Fibroblast of mammary gland (primary cell): ENCODE measurements at regions not wholly inside any gene's neighbourhood (a gene's known extent, or its start where the extent isn't known, plus 50 kb on each side); places are given as distances from the start of the nearest gene placed in this dataset.

Experiments used
- DNase-seq: peaks from one replicate; pipeline ENCODE4 v3.0.0-alpha.2; 2010; ENCODE audit warnings: low read depth
- H3K4me3 ChIP-seq: 2 replicates; pipeline ENCODE4 v1.5.1; 2011; ENCODE audit warnings: low read depth, mild to moderate bottlenecking, low read length, moderate library complexity; ENCODE audit not compliant: control insufficient read depth
- TF ChIP-seq, protein P1 (sequence below): conservative IDR thresholded peaks from 2 replicates; pipeline ENCODE4 v1.5.1; 2011; ENCODE audit warnings: low read depth, low read length, inconsistent platforms; ENCODE audit not compliant: control insufficient read depth, insufficient read depth

DNA sequence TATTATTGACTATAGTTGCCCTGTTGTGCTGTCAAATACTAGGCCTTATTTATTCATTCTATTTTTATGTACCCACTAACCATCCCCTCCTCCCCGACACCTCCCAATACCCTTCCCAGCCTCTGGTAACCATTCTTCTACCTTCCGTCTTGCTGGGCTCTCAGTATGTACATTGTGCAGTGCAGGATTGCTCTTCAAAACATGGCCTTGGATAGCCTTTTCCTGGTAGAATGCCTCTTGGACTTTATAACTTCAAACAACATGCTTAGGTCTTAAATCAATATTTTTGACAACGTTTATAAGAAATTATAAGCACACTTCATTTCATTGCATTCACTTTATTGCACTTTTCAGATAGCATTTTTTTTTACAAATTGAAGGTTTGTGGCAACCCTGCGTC lies 172.6 kb upstream of the ACTBL2 start:
- DNase-seq, result no peak
- TF ChIP-seq, protein P1, sequence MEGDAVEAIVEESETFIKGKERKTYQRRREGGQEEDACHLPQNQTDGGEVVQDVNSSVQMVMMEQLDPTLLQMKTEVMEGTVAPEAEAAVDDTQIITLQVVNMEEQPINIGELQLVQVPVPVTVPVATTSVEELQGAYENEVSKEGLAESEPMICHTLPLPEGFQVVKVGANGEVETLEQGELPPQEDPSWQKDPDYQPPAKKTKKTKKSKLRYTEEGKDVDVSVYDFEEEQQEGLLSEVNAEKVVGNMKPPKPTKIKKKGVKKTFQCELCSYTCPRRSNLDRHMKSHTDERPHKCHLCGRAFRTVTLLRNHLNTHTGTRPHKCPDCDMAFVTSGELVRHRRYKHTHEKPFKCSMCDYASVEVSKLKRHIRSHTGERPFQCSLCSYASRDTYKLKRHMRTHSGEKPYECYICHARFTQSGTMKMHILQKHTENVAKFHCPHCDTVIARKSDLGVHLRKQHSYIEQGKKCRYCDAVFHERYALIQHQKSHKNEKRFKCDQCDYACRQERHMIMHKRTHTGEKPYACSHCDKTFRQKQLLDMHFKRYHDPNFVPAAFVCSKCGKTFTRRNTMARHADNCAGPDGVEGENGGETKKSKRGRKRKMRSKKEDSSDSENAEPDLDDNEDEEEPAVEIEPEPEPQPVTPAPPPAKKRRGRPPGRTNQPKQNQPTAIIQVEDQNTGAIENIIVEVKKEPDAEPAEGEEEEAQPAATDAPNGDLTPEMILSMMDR, result no peak
- H3K4me3 ChIP-seq, result no peak overlapping the region

DNA sequence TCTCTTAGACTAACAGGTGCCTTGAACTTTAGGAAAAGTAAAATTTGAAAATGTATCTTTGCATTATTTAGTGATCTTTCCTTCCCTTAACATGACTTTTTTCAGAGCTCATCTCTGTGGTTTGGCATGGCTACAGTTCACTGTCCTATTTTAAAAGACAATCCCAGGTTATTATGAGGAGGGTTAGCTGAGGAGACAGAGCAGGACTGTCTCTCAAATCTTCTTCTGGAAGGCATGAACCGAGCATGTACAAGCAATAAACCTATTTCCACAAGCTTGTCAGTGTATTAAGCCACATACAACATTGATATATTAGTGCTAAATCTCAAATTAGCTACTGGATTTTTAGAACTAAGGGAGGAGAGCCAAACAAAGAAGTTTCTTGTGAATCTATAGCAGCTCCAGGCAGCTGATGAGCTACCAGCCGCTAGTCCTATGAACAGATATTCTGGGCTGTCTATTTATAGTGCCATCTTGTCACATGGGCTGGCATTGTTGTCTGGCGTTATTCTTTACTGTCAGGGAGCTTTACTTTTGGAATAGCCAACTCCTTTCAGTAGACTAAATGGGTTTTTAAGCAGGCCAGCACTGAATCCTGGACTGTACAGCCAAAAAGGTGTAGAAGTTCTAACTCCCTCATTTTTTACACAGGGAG lies 171.2 kb upstream of the ACTBL2 start:
- DNase-seq, result no peak
- TF ChIP-seq, protein P1, result no peak
- H3K4me3 ChIP-seq, result no peak overlapping the region

DNA sequence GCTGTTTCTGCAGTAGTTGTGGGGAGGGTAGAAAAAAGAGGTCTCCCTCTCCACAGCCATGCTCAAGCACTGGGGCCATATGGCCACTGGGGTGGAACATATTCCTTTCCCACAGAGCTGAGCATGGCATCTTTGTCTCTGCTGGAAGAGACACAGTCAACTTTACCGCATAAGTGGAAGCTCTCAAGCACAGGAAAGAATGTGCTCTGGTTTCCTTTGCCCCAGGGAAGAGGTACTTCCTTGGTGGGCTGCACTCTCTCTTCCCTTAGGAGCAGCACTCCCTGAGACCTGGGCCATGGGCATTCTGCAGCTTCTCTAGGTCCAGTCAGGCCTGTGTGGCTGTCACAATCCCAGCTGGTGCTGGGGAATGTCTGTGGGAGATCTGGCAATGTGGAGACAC lies 168.5 kb upstream of the ACTBL2 start:
- no peak overlapping the region for H3K4me3 ChIP-seq
- DNase-seq, result no peak
- TF ChIP-seq, protein P1, result no peak

DNA sequence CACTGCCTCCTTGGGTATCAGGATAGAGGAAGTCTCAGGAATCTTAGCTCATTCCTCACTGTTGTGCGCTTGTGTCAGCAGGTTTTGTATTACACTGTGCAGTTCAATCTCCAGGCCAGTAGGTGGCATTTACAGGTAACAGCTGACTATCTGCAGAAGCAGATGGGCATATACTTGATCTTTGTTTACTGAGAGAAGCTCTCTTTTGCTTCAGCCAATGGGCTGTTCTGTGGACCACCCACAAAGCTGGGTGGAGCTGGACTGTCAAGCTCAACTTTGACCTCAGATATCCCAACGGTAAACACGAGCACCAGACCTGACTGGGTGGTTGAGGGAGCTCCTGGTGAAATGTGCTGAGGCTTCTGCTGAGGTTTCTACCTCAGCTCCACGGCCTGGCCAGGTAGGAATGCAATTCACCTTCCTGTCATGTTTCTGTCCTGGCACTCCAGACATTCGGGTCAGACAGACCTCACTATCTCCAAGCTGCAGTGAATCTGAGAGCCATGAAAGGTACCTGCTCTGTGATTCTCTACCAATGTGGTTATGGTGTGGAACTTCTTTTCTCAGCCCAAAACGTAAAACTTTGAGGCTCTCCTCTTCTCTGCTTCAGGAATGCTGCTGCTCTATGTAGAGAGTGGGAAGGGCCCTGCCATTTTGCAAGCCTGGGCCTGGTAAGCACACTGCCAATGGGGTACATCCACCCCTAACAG lies 167.9 kb upstream of the ACTBL2 start:
- DNase-seq, result peak; percentile 74
- TF ChIP-seq, protein P1, result peak; percentile 88

DNA sequence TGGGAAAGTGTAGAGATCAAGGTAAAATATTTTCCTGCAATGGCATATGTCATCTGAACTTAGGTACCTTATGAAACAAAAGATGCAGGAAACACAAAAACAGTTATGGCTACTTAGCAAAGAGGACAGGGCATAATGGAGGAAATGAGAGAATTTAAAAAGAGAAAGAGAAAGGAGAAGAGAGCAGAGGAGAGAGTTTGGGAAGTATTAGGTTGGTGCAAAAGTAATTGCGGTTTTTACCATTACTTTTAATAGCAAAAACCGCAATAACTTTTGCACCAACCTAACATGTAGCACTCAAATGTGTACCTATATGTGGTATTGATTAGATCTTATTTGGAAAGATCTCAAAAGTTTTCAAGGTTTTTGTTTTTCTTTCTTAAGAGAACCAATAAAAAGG lies 160.1 kb upstream of the ACTBL2 start:
- TF ChIP-seq, protein P1, result no peak
- H3K4me3 ChIP-seq, result no peak overlapping the region

More for the DNA sequence above, 167.9 kb upstream of the ACTBL2 start:
- no peak overlapping the region for H3K4me3 ChIP-seq

DNA sequence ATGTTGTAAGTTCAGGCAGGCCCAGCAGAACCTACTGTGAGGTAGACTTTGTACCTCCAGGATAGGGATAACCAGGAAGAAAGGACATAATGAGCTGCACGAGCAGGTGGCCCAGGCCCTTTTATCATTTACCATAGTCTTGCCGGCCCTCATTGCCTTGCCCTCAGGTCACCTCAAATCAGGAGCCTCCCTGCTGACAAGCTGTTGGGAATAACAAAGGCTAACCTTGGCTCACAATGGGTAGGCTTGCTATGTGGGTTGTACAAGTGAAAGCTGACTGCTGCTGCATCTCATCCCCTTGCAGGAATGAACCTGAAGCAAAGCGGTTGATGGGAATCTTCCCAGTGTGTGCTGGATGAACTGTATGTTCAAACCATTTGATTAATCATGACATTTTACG lies 159.5 kb upstream of the ACTBL2 start:
- TF ChIP-seq, protein P1, result no peak
- H3K4me3 ChIP-seq, result no peak overlapping the region
- no peak for DNase-seq

More for the DNA sequence above, 160.1 kb upstream of the ACTBL2 start:
- DNase-seq, result no peak
